GM23248 (cell line): ENCODE measurements at regions not wholly inside any gene's neighbourhood (a gene's known extent, or its start where the extent isn't known, plus 50 kb on each side); places are given as distances from the start of the nearest gene placed in this dataset.

Source experiments
- EZH2 ChIP-seq: fragments of 200-600 bp; sonication (generic); IDR thresholded peaks from 2 replicates; pipeline ENCODE4 v1.6.1; 2018; ENCODE audit warnings: antibody characterized with exemption, mild to moderate bottlenecking; ENCODE audit not compliant: insufficient read depth, poor library complexity, severe bottlenecking
- EZH2phosphoT487 ChIP-seq: fragments of 200-600 bp; sonication (generic); IDR thresholded peaks from 2 replicates; pipeline ENCODE4 v1.6.1; 2018; ENCODE audit warnings: antibody characterized with exemption, moderate library complexity, mild to moderate bottlenecking, low read depth; ENCODE audit not compliant: insufficient read depth

GRCh38 chr17:12591021-12591735 is 74.5 kb upstream of the MYOCD start:
- TF ChIP-seq EZH2: no peak
- TF ChIP-seq EZH2phosphoT487: no peak
